K562 (cell line): ENCODE measurements at regions not wholly inside any gene's neighbourhood (a gene's known extent, or its start where the extent isn't known, plus 50 kb on each side); places are given as distances from the start of the nearest gene placed in this dataset.

Experiments
- CREB3 ChIP-seq: fragments of 450-650 bp; conservative IDR thresholded peaks from 2 replicates; pipeline ENCODE4 v1.6.1; 2016; ENCODE audit warnings: missing genetic modification characterization, low read depth, mild to moderate bottlenecking, missing compliant biosample characterization, moderate library complexity
- CTCFL ChIP-seq: IDR thresholded peaks from 2 replicates; pipeline ENCODE4 v1.6.1; 2011; ENCODE audit warnings: borderline replicate concordance, low read depth, mild to moderate bottlenecking, moderate library complexity, low read length; ENCODE audit not compliant: insufficient read depth, poor library complexity, severe bottlenecking
- HDAC1 ChIP-seq, 2 experiments: fragments of 450-650 bp; IDR thresholded peaks; 2 replicates each; pipeline ENCODE4 v1.6.1; 2016 to 2017; ENCODE audit warnings: inconsistent platforms in 1 of 2, mild to moderate bottlenecking in 1 of 2, moderate library complexity in 1 of 2
- HINFP ChIP-seq: fragments of 450-650 bp; conservative IDR thresholded peaks from 2 replicates; pipeline ENCODE4 v1.6.1; 2016; ENCODE audit warnings: missing genetic modification characterization, low read depth, mild to moderate bottlenecking, control low read depth, missing compliant biosample characterization
- NCOA4 ChIP-seq: fragments of 450-650 bp; IDR thresholded peaks from 2 replicates; pipeline ENCODE4 v1.6.1; 2018; ENCODE audit warnings: mild to moderate bottlenecking; ENCODE audit not compliant: partially characterized antibody
- PBX2 ChIP-seq, 2 experiments: IDR thresholded peaks in 1 of 2; conservative IDR thresholded peaks in 1 of 2; 2 replicates each; pipeline ENCODE4 v1.6.1; 2016; ENCODE audit warnings: low read depth in 2 of 2, mild to moderate bottlenecking in 1 of 2, missing compliant biosample characterization in 1 of 2, missing genetic modification characterization in 1 of 2, moderate library complexity in 1 of 2
- RBFOX2 ChIP-seq: fragments of 200-400 bp; formaldehyde crosslinking; IDR thresholded peaks from 2 replicates; pipeline ENCODE4 v1.6.1; 2017; ENCODE audit warnings: low read depth, mild to moderate bottlenecking, low read length, moderate library complexity
- THRAP3 ChIP-seq: fragments of 450-650 bp; IDR thresholded peaks from 2 replicates; pipeline ENCODE4 v1.6.1; 2016; ENCODE audit warnings: mild to moderate bottlenecking, inconsistent platforms, borderline replicate concordance
- ZNF282 ChIP-seq: sonication (generic); formaldehyde crosslinking; IDR thresholded peaks from 2 replicates; pipeline ENCODE4 v1.8.1; 2023; ENCODE audit warnings: missing genetic modification reagents
- ZNF436 ChIP-seq: fragments of 250-450, 450-650 bp; sonication (Bioruptor Pico); formaldehyde crosslinking; IDR thresholded peaks from 2 replicates; pipeline ENCODE4 v1.7.0; 2020; ENCODE audit warnings: mild to moderate bottlenecking
- TF ChIP-seq, protein P1 (sequence below): fragments of 150-350 bp; conservative IDR thresholded peaks from 2 replicates; pipeline ENCODE4 v1.6.1; 2014; ENCODE audit warnings: low read length

DNA sequence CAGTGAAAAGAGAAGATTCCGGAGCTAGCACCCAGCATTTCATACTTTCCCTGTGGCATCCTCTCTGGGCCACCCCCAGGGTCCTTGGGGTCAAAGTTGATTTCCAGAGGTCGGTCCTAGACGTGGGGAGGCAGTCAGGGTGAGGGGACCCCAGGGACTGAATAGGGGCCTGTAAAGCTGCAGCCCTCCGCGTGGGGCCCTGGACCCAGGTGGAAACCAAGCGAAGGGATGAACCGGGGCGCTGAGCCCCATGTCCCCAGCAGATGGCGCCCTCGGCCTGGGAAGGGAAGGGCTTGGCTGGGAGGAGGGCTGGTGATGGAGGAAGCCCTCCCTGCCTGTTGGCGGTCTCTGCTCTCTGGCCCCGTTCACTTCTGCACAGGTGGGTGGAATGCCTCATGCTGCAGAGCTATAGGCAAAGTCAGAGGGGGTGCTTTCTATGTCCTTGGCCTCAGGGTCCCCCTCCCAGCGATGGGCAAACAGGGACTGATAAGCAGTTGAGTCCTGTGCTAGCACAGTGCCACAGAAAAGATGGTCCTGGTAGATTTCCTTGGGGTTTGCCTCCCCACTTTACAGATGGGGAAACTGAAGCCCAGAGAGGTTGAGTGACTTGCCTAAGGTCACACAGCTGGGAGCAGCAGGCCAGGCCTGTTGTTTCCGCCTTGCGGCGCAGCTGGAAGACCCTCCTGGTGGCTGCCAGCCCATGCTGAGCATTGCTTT lies 163.4 kb upstream of the CIBAR2 start (continued):
- TF ChIP-seq HINFP (peak; percentile 97), NCOA4 (no peak), PBX2 (CRISPR knock-in tag; IDR thresholded peaks at IDR 0.05; ENCODE audit: low read depth) (no peak), PBX2 (tag; conservative IDR thresholded peaks at IDR 0.05; ENCODE audit: low read depth) (no peak), ZNF282 (CRISPR knock-in tag) (no peak), RBFOX2 (no peak), CREB3 (tag) (no peak), CTCFL (peak; percentile 70), THRAP3 (no peak), HDAC1 (IDR thresholded peaks at IDR 0.05) (peak in 1 of 2 experiments; percentile 15; a peak in 1 of 4 replicates), ZNF436 (CRISPR knock-in tag) (no peak)
- TF ChIP-seq, protein P1, sequence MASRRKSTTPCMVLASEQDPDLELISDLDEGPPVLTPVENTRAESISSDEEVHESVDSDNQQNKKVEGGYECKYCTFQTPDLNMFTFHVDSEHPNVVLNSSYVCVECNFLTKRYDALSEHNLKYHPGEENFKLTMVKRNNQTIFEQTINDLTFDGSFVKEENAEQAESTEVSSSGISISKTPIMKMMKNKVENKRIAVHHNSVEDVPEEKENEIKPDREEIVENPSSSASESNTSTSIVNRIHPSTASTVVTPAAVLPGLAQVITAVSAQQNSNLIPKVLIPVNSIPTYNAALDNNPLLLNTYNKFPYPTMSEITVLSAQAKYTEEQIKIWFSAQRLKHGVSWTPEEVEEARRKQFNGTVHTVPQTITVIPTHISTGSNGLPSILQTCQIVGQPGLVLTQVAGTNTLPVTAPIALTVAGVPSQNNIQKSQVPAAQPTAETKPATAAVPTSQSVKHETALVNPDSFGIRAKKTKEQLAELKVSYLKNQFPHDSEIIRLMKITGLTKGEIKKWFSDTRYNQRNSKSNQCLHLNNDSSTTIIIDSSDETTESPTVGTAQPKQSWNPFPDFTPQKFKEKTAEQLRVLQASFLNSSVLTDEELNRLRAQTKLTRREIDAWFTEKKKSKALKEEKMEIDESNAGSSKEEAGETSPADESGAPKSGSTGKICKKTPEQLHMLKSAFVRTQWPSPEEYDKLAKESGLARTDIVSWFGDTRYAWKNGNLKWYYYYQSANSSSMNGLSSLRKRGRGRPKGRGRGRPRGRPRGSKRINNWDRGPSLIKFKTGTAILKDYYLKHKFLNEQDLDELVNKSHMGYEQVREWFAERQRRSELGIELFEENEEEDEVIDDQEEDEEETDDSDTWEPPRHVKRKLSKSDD: no peak
